ENCODE measurements at regions not wholly inside any gene's neighbourhood (a gene's known extent, or its start where the extent isn't known, plus 50 kb on each side); places are given as distances from the start of the nearest gene placed in this dataset.

DNA sequence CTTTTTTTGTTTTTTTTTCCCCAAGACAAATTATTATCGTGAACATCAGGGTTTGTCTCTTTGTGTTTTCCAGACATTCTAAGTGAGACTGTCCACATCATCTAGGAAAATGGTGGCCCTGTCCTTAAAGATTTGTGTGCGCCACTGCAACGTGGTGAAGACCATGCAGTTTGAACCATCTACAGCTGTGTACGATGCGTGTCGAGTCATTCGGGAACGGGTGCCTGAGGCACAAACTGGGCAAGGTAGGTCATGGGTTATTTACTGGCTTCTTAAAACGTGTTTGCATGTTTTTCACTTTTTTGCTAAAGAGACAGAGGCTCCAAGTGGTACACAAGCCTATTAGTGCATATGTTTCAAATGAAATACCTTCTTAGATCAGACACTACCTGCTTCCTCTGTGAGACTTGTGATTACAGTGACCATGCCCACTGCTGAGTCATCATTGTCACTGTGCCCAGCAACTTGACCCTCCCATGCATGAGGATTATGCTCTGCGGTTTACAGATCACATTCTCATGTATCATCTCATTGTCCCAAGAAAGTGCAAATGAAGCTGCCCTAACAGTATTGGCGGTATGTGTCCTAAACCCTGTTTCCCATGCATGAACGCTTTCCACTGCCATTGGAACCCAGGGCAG lies 395.2 kb upstream of the TPM1 start:
- TF ChIP-seq, protein P1, sequence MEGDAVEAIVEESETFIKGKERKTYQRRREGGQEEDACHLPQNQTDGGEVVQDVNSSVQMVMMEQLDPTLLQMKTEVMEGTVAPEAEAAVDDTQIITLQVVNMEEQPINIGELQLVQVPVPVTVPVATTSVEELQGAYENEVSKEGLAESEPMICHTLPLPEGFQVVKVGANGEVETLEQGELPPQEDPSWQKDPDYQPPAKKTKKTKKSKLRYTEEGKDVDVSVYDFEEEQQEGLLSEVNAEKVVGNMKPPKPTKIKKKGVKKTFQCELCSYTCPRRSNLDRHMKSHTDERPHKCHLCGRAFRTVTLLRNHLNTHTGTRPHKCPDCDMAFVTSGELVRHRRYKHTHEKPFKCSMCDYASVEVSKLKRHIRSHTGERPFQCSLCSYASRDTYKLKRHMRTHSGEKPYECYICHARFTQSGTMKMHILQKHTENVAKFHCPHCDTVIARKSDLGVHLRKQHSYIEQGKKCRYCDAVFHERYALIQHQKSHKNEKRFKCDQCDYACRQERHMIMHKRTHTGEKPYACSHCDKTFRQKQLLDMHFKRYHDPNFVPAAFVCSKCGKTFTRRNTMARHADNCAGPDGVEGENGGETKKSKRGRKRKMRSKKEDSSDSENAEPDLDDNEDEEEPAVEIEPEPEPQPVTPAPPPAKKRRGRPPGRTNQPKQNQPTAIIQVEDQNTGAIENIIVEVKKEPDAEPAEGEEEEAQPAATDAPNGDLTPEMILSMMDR (IDR thresholded peaks at IDR 0.05): no peak
- H3K4me1 Mint-ChIP-seq (ENCODE audit: unreplicated experiment): peaks cover 2% of the 10 kb centered on the region
- H3K27ac Mint-ChIP-seq (ENCODE audit: unreplicated experiment): no peak overlapping the region
- H3K9me3 Mint-ChIP-seq (ENCODE audit: unreplicated experiment): no peaks in the 10 kb centered on the region
- DNase-seq (ENCODE audit: extremely low spot score, unreplicated experiment): peak; percentile 40
- H3K36me3 Mint-ChIP-seq (ENCODE audit: unreplicated experiment): peaks cover 1% of the 10 kb centered on the region
- no peak overlapping the region for H3K4me3 Mint-ChIP-seq (ENCODE audit: unreplicated experiment)
- no peaks in the 10 kb centered on the region for H3K27me3 Mint-ChIP-seq (ENCODE audit: unreplicated experiment)

DNA sequence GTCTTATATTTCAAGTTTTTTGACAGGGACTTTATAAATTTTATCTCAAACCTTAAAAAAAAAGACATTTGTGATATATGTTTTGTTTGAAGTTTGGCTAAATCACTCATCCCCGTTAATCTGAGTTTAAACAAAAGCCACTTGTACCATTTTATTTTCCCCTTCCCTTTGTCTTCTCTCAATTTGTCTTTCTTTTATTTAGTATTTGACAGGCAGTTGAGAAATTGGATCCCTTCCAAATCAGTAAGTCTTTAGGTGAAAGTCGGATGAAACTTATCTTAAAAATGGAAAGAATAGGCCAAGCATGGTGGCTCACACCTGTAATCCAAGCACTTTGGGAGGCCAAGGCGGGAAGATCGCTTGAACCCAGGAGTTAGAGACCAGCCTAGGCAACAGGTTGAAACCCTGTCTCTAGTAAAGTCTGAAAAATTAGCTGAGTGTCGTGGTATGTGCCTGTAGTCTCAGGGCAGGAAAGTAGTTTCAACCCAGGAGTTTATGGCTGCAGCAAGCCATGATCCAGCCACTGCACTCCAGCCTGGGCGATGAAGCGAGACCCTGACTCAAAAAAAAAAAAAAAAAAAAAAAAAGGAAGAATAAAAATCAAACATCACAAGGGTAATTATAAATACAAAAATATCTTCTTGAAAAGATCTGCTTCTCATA lies 394.6 kb upstream of the TPM1 start:
- TF ChIP-seq, protein P1 (IDR thresholded peaks at IDR 0.05): no peak
- H3K36me3 Mint-ChIP-seq (ENCODE audit: unreplicated experiment): peaks cover 4% of the 10 kb centered on the region
- no peak overlapping the region for H3K27ac Mint-ChIP-seq (ENCODE audit: unreplicated experiment)
- DNase-seq (ENCODE audit: extremely low spot score, unreplicated experiment): no peak
- peaks cover 2% of the 10 kb centered on the region for H3K4me1 Mint-ChIP-seq (ENCODE audit: unreplicated experiment)
- H3K9me3 Mint-ChIP-seq (ENCODE audit: unreplicated experiment): no peaks in the 10 kb centered on the region
- no peaks in the 10 kb centered on the region for H3K27me3 Mint-ChIP-seq (ENCODE audit: unreplicated experiment)
- no peak overlapping the region for H3K4me3 Mint-ChIP-seq (ENCODE audit: unreplicated experiment)

DNA sequence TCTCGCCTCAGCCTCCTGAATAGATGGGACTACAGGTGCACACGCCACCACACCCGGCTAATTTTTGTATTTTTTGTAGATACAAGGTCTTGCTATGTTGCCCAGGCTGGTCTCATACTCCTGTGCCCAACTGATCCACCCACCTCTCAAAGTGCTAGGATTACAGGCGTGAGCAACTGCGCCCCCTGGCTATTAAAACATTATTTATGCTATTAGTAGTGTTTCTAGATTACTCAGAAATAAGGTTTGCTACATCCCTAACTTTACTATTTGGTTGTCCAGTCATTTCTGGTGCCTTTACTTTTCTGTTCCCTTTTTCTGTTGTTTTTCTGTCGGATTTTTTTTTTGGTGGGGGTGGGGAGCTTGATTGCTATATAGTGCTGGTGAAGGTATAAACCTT lies 393.6 kb upstream of the TPM1 start:
- Mint-ChIP-seq H3K4me3 (ENCODE audit: unreplicated experiment) (no peak overlapping the region), H3K27ac (ENCODE audit: unreplicated experiment) (no peak overlapping the region), H3K9me3 (ENCODE audit: unreplicated experiment) (no peaks in the 10 kb centered on the region), H3K27me3 (ENCODE audit: unreplicated experiment) (no peaks in the 10 kb centered on the region), H3K4me1 (ENCODE audit: unreplicated experiment) (peaks cover 2% of the 10 kb centered on the region), H3K36me3 (ENCODE audit: unreplicated experiment) (peaks cover 6% of the 10 kb centered on the region)
- DNase-seq (ENCODE audit: extremely low spot score, unreplicated experiment): no peak
- TF ChIP-seq, protein P1 (IDR thresholded peaks at IDR 0.05): peak; percentile 44

DNA sequence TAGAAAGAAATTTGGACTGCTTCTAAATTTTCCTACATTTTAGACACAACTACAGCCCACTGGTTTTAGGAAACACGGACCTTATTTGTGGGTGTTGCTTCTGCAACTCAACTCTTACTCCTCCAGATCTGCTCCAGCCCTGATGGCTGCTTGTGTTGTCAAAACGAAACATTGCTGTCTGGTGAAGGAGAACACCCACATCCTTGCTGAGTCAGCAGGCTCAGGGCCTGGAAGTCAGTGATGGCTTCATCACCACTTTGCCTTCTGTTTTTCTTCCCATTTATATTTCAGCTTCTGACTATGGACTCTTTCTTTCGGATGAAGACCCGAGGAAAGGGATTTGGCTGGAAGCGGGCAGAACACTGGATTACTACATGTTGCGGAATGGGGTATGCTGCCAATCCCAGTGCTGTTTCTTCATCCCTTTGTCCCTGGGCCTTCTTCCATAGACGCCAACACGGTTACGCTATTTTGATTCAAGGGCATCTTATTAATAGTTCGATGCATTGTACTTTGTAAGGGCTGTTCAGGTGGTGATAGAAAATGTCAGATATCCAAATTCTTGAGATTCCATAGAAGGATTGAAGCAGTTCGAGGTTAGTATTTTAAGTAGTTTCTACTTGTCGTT lies 392.6 kb upstream of the TPM1 start:
- no peak overlapping the region for H3K27ac Mint-ChIP-seq (ENCODE audit: unreplicated experiment)
- no peaks in the 10 kb centered on the region for H3K27me3 Mint-ChIP-seq (ENCODE audit: unreplicated experiment)
- H3K4me1 Mint-ChIP-seq (ENCODE audit: unreplicated experiment): peaks cover 2% of the 10 kb centered on the region
- no peaks in the 10 kb centered on the region for H3K9me3 Mint-ChIP-seq (ENCODE audit: unreplicated experiment)
- TF ChIP-seq, protein P1 (IDR thresholded peaks at IDR 0.05): no peak
- no peak overlapping the region for H3K4me3 Mint-ChIP-seq (ENCODE audit: unreplicated experiment)
- DNase-seq (ENCODE audit: extremely low spot score, unreplicated experiment): no peak
- peaks cover 10% of the 10 kb centered on the region for H3K36me3 Mint-ChIP-seq (ENCODE audit: unreplicated experiment)

DNA sequence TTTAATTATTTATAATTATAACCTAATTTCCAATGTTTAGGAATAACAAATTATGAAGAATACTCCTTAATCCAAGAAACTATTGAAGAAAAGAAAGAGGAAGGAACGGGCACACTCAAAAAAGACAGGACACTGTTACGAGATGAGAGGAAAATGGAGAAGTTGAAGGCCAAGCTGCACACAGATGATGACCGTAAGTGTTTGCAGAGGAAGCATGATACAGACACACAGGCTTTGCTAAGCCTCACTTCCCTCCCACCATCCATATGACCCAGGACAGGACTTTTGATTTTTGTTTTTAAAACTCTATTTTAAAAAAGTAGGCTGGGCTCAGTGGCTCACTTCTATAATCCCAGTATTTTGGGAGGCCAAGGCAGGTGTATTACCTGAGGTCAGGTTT lies 389.4 kb upstream of the TPM1 start:
- no peak for DNase-seq (ENCODE audit: extremely low spot score, unreplicated experiment)
- H3K4me3 Mint-ChIP-seq (ENCODE audit: unreplicated experiment): no peak overlapping the region
- TF ChIP-seq, protein P1 (IDR thresholded peaks at IDR 0.05): no peak
- H3K4me1 Mint-ChIP-seq (ENCODE audit: unreplicated experiment): no peaks in the 10 kb centered on the region
- peaks cover 10% of the 10 kb centered on the region for H3K36me3 Mint-ChIP-seq (ENCODE audit: unreplicated experiment)
- no peak overlapping the region for H3K27ac Mint-ChIP-seq (ENCODE audit: unreplicated experiment)
- no peaks in the 10 kb centered on the region for H3K27me3 Mint-ChIP-seq (ENCODE audit: unreplicated experiment)
- H3K9me3 Mint-ChIP-seq (ENCODE audit: unreplicated experiment): no peaks in the 10 kb centered on the region

Measured in osteocyte (in vitro differentiated cells).